Thymus (tissue), 11 donors: ENCODE measurements at regions not wholly inside any gene's neighbourhood (a gene's known extent, or its start where the extent isn't known, plus 50 kb on each side); places are given as distances from the start of the nearest gene placed in this dataset.

Source experiments
- DNase-seq, 9 donors: peaks; one replicate each; pipeline ENCODE4 v3.0.0-alpha.2; 2013; ENCODE audit warnings: low spot score in 9 of 9, low read depth in 6 of 9, missing footprints in 1 of 9
- H3K27ac ChIP-seq, 2 donors: one replicate each; pipeline ENCODE4 v1.5.1; 2013; ENCODE audit warnings: control low read depth in 1 of 2, low read depth in 1 of 2, low read length in 1 of 2, mild to moderate bottlenecking in 1 of 2, moderate library complexity in 1 of 2
- H3K27me3 ChIP-seq, 2 donors: one replicate each; pipeline ENCODE4 v1.5.1; 2013; ENCODE audit warnings: low read length in 1 of 2; ENCODE audit not compliant: control insufficient read depth in 2 of 2, insufficient read depth in 1 of 2
- H3K36me3 ChIP-seq, 2 donors: one replicate each; pipeline ENCODE4 v1.5.1; 2013; ENCODE audit warnings: low read length in 1 of 2, mild to moderate bottlenecking in 1 of 2, moderate library complexity in 1 of 2; ENCODE audit not compliant: control insufficient read depth in 2 of 2, insufficient read depth in 2 of 2
- H3K4me1 ChIP-seq, 2 donors: one replicate each; pipeline ENCODE4 v1.5.1; 2013; ENCODE audit warnings: low read length in 2 of 2; ENCODE audit not compliant: control insufficient read depth in 2 of 2, insufficient read depth in 2 of 2
- H3K4me3 ChIP-seq, 2 donors: one replicate each; pipeline ENCODE4 v1.5.1; 2013; ENCODE audit warnings: low read length in 2 of 2, control low read depth in 1 of 2, mild to moderate bottlenecking in 1 of 2
- H3K9me3 ChIP-seq, 2 donors: one replicate each; pipeline ENCODE4 v1.5.1; 2013; ENCODE audit warnings: low read length in 1 of 2, mild to moderate bottlenecking in 1 of 2; ENCODE audit not compliant: control insufficient read depth in 2 of 2, insufficient read depth in 1 of 2
- WGBS: extraction: QIAGEN DNeasy Blood & Tissue Kit; methylation state at CpG from one replicate; pipeline ENCODE4 v1.1.7; 2013; 5-methylcytosine and 5-hydroxymethylcytosine counted together
- donor health status: healthy.

GRCh38 chr10:117686606-117687005, 144.1 kb downstream of the EMX2 start:
- Histone ChIP-seq H3K36me3 (no peaks in the 10 kb centered on the region), H3K4me3 (no peak overlapping the region), H3K27ac (no peak overlapping the region), H3K4me1 (no peaks in the 10 kb centered on the region), H3K27me3 (no peaks in the 10 kb centered on the region), H3K9me3 (no peaks in the 10 kb centered on the region)
- no peak for DNase-seq
- WGBS: 81% methylated on average over 4 of the region's 4 CpGs

- DNase-seq: no peak
- Histone ChIP-seq H3K36me3 (no peaks in the 10 kb centered on the region), H3K27me3 (no peaks in the 10 kb centered on the region), H3K9me3 (no peaks in the 10 kb centered on the region), H3K4me1 (no peaks in the 10 kb centered on the region), H3K27ac (no peak overlapping the region), H3K4me3 (no peak overlapping the region)
- WGBS: 42% methylated on average over 3 of the region's 3 CpGs
Observed at GRCh38 chr10:117688358-117688757, 145.8 kb downstream of the EMX2 start.

GRCh38 chr10:117689566-117689965, 147.0 kb downstream of the EMX2 start:
- 80% methylated on average over 5 of the region's 5 CpGs for WGBS
- H3K4me1 ChIP-seq: no peaks in the 10 kb centered on the region
- H3K9me3 ChIP-seq: no peaks in the 10 kb centered on the region
- no peaks in the 10 kb centered on the region for H3K36me3 ChIP-seq
- no peak for DNase-seq
- no peak overlapping the region for H3K27ac ChIP-seq
- no peaks in the 10 kb centered on the region for H3K27me3 ChIP-seq
- H3K4me3 ChIP-seq: no peak overlapping the region

- no peaks in the 10 kb centered on the region for H3K36me3 ChIP-seq
- 80% methylated on average over 6 of the region's 6 CpGs for WGBS
- no peak for DNase-seq
- no peaks in the 10 kb centered on the region for H3K4me1 ChIP-seq
- no peak overlapping the region for H3K27ac ChIP-seq
- H3K4me3 ChIP-seq: no peak overlapping the region
- no peaks in the 10 kb centered on the region for H3K27me3 ChIP-seq
- no peaks in the 10 kb centered on the region for H3K9me3 ChIP-seq
Observed at GRCh38 chr10:117690359-117690758, 147.8 kb downstream of the EMX2 start.

- Histone ChIP-seq H3K4me1 (no peaks in the 10 kb centered on the region), H3K9me3 (no peaks in the 10 kb centered on the region), H3K27me3 (no peaks in the 10 kb centered on the region), H3K36me3 (no peaks in the 10 kb centered on the region), H3K27ac (no peak overlapping the region), H3K4me3 (no peak overlapping the region)
- DNase-seq: no peak
- 89% methylated on average over 6 of the region's 6 CpGs for WGBS
Observed at GRCh38 chr10:117694190-117694589, 151.6 kb downstream of the EMX2 start.

GRCh38 chr10:117697402-117697801, 154.9 kb downstream of the EMX2 start:
- Histone ChIP-seq H3K27me3 (no peaks in the 10 kb centered on the region), H3K4me1 (no peaks in the 10 kb centered on the region), H3K36me3 (no peaks in the 10 kb centered on the region), H3K27ac (no peak overlapping the region), H3K4me3 (no peak overlapping the region), H3K9me3 (no peaks in the 10 kb centered on the region)
- DNase-seq: no peak
- 95% methylated on average over 2 of the region's 2 CpGs for WGBS

GRCh38 chr10:117698809-117699208, 156.3 kb downstream of the EMX2 start:
- H3K36me3 ChIP-seq: no peaks in the 10 kb centered on the region
- H3K4me1 ChIP-seq: no peaks in the 10 kb centered on the region
- no peak for DNase-seq
- H3K27me3 ChIP-seq: no peaks in the 10 kb centered on the region
- 91% methylated on average over 2 of the region's 2 CpGs for WGBS
- H3K9me3 ChIP-seq: no peaks in the 10 kb centered on the region
- H3K27ac ChIP-seq: no peak overlapping the region
- H3K4me3 ChIP-seq: no peak overlapping the region

- no peaks in the 10 kb centered on the region for H3K27me3 ChIP-seq
- H3K27ac ChIP-seq: no peak overlapping the region
- DNase-seq: no peak
- WGBS: 82% methylated on average over 7 of the region's 7 CpGs
- H3K36me3 ChIP-seq: no peaks in the 10 kb centered on the region
- H3K9me3 ChIP-seq: no peaks in the 10 kb centered on the region
- no peak overlapping the region for H3K4me3 ChIP-seq
- no peaks in the 10 kb centered on the region for H3K4me1 ChIP-seq
Observed at GRCh38 chr10:117699436-117700075, 157.0 kb downstream of the EMX2 start.

GRCh38 chr10:117710181-117710798, 167.7 kb downstream of the EMX2 start:
- Histone ChIP-seq H3K36me3 (no peaks in the 10 kb centered on the region), H3K27ac (no peak overlapping the region), H3K27me3 (no peaks in the 10 kb centered on the region), H3K9me3 (no peaks in the 10 kb centered on the region), H3K4me3 (no peak overlapping the region), H3K4me1 (no peaks in the 10 kb centered on the region)
- DNase-seq: no peak
- 89% methylated on average over 8 of the region's 8 CpGs for WGBS
